ENCODE measurements at regions not wholly inside any gene's neighbourhood (a gene's known extent, or its start where the extent isn't known, plus 50 kb on each side); places are given as distances from the start of the nearest gene placed in this dataset.

GRCh38 chr4:35649778-35650177 is 594.5 kb downstream of the ARAP2 start:
- TF ChIP-seq, protein P1, sequence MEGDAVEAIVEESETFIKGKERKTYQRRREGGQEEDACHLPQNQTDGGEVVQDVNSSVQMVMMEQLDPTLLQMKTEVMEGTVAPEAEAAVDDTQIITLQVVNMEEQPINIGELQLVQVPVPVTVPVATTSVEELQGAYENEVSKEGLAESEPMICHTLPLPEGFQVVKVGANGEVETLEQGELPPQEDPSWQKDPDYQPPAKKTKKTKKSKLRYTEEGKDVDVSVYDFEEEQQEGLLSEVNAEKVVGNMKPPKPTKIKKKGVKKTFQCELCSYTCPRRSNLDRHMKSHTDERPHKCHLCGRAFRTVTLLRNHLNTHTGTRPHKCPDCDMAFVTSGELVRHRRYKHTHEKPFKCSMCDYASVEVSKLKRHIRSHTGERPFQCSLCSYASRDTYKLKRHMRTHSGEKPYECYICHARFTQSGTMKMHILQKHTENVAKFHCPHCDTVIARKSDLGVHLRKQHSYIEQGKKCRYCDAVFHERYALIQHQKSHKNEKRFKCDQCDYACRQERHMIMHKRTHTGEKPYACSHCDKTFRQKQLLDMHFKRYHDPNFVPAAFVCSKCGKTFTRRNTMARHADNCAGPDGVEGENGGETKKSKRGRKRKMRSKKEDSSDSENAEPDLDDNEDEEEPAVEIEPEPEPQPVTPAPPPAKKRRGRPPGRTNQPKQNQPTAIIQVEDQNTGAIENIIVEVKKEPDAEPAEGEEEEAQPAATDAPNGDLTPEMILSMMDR (conservative IDR thresholded peaks at IDR 0.05; ENCODE audit: low read depth, low read length) = no peak
- TF ChIP-seq EZH2 (IDR thresholded peaks at IDR 0.05; ENCODE audit: borderline replicate concordance, low read depth, low read length, poor library complexity, severe bottlenecking) = no peak
- no TSS peak for BruUV-seq (replicated peaks)
- H3K4me1 ChIP-seq (ENCODE audit: insufficient read depth, low read length, poor library complexity, severe bottlenecking) = no peaks in the 10 kb centered on the region
- H3K9me3 ChIP-seq (ENCODE audit: low read depth, low read length, poor library complexity, severe bottlenecking) = peaks cover 6% of the 10 kb centered on the region
- H3K27ac ChIP-seq (ENCODE audit: low read depth, low read length, poor library complexity, severe bottlenecking) = no peak overlapping the region
- intact Hi-C loops (cut with micrococcal nuclease; ENCODE audit: unreplicated experiment) = no loop called here
- DNase-seq (ENCODE audit: low spot score) = no peak
- H3K36me3 ChIP-seq (ENCODE audit: insufficient read depth, low read length, poor library complexity, severe bottlenecking) = no peaks in the 10 kb centered on the region
- H3K4me3 ChIP-seq (ENCODE audit: low read depth, low read length, poor library complexity, severe bottlenecking) = no peak overlapping the region
- POLR2A ChIA-PET (ENCODE audit: low non-redundant PET) = no interaction called here
- no peaks in the 10 kb centered on the region for H3K27me3 ChIP-seq (replicated peaks; ENCODE audit: insufficient read depth, low read depth, low read length, poor library complexity)
- CTCF ChIA-PET = no interaction called here

GRCh38 chr4:35652197-35652596 is 592.1 kb downstream of the ARAP2 start:
- TF ChIP-seq, protein P1 (conservative IDR thresholded peaks at IDR 0.05; ENCODE audit: low read depth, low read length) = no peak
- no peak for TF ChIP-seq EZH2 (IDR thresholded peaks at IDR 0.05; ENCODE audit: borderline replicate concordance, low read depth, low read length, poor library complexity, severe bottlenecking)
- Histone ChIP-seq H3K36me3 (ENCODE audit: insufficient read depth, low read length, poor library complexity, severe bottlenecking) (no peaks in the 10 kb centered on the region), H3K4me3 (ENCODE audit: low read depth, low read length, poor library complexity, severe bottlenecking) (no peak overlapping the region), H3K27ac (ENCODE audit: low read depth, low read length, poor library complexity, severe bottlenecking) (no peak overlapping the region), H3K9me3 (ENCODE audit: low read depth, low read length, poor library complexity, severe bottlenecking) (peaks cover 6% of the 10 kb centered on the region), H3K27me3 (replicated peaks; ENCODE audit: insufficient read depth, low read depth, low read length, poor library complexity) (no peaks in the 10 kb centered on the region), H3K4me1 (ENCODE audit: insufficient read depth, low read length, poor library complexity, severe bottlenecking) (no peaks in the 10 kb centered on the region)
- DNase-seq (ENCODE audit: low spot score) = no peak
- ChIA-PET POLR2A (ENCODE audit: low non-redundant PET) (no interaction called here), CTCF (no interaction called here)
- intact Hi-C loops (cut with micrococcal nuclease; ENCODE audit: unreplicated experiment) = no loop called here
- no TSS peak for BruUV-seq (replicated peaks)

DNA sequence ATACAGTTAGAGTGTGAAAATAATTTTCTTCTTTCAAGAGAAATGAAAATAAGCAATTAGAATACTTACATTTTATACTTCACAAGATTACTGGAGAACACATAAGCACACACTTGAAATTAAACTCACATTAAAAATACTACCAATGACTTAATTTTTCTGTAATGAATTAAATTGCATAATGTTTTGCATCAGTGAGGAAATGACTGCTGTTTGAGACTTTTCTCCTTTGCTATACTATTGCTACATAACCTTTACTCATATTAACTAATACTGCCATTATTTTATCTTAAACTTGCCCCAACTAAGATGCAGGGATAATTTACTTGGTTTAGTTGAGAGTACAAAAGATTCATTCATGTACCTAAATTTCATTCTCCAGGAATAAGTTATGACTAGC is 590.9 kb downstream of the ARAP2 start:
- POLR2A ChIA-PET (ENCODE audit: low non-redundant PET) = no interaction called here
- BruUV-seq (replicated peaks) = no TSS peak
- Histone ChIP-seq H3K9me3 (ENCODE audit: low read depth, low read length, poor library complexity, severe bottlenecking) (peaks cover 14% of the 10 kb centered on the region), H3K27me3 (replicated peaks; ENCODE audit: insufficient read depth, low read depth, low read length, poor library complexity) (no peaks in the 10 kb centered on the region), H3K27ac (ENCODE audit: low read depth, low read length, poor library complexity, severe bottlenecking) (no peak overlapping the region), H3K4me1 (ENCODE audit: insufficient read depth, low read length, poor library complexity, severe bottlenecking) (no peaks in the 10 kb centered on the region), H3K36me3 (ENCODE audit: insufficient read depth, low read length, poor library complexity, severe bottlenecking) (no peaks in the 10 kb centered on the region), H3K4me3 (ENCODE audit: low read depth, low read length, poor library complexity, severe bottlenecking) (no peak overlapping the region)
- intact Hi-C loops (cut with micrococcal nuclease; ENCODE audit: unreplicated experiment) = no loop called here
- no peak for TF ChIP-seq EZH2 (IDR thresholded peaks at IDR 0.05; ENCODE audit: borderline replicate concordance, low read depth, low read length, poor library complexity, severe bottlenecking)
- TF ChIP-seq, protein P1 (conservative IDR thresholded peaks at IDR 0.05; ENCODE audit: low read depth, low read length) = no peak
- DNase-seq (ENCODE audit: low spot score) = no peak
- CTCF ChIA-PET = no interaction called here
